NCI-H2081 (cell line): ENCODE measurements at regions not wholly inside any gene's neighbourhood (a gene's known extent, or its start where the extent isn't known, plus 50 kb on each side); places are given as distances from the start of the nearest gene placed in this dataset.
"Not testable (repeated sequence)": the region's sequence is repeated elsewhere in the genome, so short reads cannot be mapped to it uniquely, and the experiment has no call there.

Experiments
- DNase-seq, 2 experiments: peaks; one replicate each; lab custom pipeline; 2025; lab: John Stamatoyannopoulos, UW

DNA sequence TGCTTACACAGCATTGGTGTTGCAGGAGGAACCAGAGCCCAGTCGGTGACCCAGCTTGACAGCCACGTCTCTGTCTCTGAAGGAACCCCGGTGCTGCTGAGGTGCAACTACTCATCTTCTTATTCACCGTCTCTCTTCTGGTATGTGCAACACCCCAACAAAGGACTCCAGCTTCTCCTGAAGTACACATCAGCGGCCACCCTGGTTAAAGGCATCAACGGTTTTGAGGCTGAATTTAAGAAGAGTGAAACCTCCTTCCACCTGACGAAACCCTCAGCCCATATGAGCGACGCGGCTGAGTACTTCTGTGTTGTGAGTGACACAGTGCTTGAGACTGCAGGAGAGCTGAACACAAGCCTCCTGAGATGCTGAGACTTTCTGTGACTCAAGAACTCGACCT lies 173.3 kb upstream of the OR4E1 start:
- DNase-seq = not testable (repeated sequence)

DNA sequence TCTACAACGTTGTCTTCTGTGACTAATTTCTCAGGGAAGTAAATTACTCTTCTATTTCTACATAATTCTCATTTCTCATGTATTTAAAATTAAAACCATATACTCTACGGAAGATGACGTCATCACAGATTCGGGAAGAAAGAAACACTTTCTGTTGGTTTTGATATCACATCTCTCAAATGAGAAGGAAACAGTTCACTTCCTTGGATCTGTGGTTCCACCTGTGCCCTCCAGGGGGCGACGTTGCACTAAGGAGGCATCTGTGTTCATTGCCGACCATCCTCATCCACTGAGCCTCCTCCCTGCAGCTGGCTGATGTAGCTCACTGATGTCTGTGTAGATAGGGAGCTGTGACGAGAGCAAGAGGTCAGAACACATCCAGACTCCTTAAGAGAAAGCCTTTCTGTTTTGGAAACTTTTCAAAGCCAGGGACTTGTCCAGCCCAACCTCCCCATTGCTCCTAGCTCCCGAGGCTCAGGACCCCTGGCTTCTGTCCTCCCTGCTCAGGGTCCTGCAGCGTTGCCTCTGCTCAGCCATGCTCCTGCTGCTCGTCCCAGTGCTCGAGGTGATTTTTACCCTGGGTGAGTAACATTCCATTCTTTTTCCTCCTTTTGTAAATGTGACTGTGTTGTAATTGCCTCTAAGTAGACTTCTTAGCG lies 172.7 kb upstream of the OR4E1 start:
- DNase-seq = no peak

DNA sequence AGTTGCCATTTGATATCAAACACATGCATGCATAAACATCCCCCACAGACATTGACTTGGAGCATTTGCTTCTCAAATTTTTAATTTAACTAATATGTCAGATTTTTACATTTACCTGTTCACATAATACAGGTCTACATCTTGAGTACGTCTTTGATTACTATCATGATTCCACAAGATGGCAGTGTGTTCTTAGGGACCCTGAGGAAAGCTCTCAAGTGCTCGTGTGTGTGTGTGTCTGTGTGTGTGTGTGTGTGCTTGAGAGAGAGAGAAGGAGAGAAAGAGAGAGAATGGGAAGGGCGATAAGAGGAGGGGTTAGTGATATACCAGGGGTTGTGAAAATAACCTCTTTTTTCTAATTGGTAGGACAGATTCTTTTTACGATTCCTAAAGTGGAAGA lies 167.1 kb upstream of the OR4E1 start:
- no peak for DNase-seq

DNA sequence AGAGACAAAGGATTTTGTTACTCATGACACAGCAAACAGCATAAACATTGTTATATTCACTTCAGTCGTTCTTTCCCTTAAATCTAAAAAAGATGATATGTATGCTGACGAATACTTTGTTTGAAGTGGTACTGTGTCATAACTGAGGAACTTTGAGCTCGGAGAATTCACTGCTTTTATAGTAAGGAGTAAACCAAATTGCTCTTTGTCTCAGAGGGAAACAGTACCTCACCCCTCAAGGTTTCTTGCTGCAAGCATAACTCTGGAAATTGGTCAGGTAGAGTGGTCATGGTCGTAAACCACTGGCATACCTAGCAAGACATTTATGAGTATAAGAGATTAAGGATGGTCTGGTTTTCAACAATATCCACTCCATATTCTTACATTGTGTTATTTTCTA lies 160.2 kb upstream of the OR4E1 start:
- DNase-seq = no peak

DNA sequence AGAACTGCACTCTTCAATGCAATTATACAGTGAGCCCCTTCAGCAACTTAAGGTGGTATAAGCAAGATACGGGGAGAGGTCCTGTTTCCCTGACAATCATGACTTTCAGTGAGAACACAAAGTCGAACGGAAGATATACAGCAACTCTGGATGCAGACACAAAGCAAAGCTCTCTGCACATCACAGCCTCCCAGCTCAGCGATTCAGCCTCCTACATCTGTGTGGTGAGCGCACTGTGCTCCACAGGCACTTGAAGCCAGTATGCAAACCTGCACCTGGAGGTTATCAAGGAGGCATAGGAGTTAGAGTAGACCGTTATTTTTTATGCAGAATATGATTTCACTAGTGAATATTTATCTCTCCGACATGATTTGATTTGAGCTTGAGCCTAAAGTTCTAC lies 152.2 kb upstream of the OR4E1 start:
- DNase-seq = no peak

DNA sequence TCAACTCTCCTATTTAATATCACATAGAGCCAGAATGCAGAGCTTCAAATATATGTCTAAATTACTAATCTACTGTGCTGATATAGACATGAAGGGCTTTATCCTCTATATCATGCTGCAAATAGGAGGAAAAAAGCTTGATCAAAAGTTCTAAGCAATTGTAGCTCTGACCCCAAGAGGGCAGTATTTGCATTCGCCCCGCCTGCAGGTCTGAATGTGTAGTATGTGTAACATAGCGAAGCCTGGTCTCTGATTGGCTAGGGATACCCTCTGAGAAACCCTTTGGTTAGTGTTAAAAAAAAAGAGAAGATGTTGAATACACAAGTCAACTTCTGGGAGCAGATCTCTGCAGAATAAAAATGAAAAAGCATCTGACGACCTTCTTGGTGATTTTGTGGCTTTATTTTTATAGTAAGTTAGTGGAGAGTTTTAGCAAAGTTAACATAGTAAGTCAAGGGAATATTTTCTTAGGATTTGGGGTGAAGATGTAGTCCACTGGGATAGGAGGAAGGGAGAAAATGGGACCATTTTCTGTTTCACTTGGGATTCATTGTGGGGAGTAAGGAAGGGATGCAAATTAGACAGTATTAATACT lies 151.6 kb upstream of the OR4E1 start:
- no peak for DNase-seq

DNA sequence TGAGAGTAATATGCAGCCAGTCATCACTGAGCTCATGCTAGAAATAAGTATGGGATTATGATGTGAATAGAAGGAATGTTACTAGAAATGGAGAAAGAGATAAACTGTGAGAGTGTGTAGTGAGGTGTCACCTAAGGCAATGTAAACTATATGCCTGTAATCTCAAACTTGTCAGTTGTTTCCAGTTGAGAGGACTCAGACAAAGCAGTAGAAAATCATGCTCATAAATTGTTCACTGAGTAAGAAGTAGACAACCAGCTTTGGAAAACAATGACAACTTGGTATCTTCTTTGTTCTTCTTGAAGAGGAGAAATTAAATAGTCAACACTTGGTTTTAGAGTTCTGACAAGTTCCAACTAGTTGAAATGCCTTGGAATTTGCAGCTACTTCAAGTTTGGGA lies 148.5 kb upstream of the OR4E1 start:
- no peak for DNase-seq

DNA sequence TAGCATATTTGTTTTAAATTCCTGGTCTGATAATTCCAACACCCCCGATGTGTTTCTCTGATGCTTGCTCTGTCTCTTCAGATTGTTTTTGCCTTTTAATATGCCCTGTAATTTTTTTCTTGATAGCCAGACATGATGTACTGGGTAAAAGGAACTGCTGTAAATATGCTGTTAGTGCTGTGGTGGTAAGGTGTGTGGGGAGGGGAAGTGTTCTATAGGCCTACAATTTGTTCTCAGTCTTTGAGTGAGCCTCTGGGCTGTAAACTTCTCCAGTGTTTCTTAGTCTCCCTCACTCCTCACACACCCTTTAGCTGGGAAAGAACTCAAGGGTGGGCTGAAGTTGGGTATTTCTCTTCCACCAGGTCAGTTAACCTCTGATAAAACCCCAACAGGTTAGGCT lies 147.0 kb upstream of the OR4E1 start:
- no peak for DNase-seq

DNA sequence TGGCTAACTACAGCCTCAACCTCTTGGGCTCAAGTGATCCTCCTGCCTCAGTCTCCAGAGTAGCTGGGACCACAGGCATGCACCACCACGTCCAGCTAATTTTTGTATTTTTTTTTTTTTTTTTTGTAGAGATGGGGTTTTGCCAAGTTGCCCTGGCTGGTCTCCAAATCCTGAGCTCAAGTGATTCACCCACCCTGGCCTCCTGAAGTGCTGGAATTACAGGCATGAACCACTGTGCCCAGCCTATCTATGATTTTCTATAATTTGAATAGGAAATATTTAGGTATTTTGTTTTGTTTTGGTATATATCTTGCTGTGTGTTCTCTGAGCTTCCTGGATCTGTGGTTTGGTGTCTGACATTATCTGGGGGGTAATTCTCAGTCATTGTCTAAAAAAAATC lies 146.3 kb upstream of the OR4E1 start:
- DNase-seq = not testable (repeated sequence)

DNA sequence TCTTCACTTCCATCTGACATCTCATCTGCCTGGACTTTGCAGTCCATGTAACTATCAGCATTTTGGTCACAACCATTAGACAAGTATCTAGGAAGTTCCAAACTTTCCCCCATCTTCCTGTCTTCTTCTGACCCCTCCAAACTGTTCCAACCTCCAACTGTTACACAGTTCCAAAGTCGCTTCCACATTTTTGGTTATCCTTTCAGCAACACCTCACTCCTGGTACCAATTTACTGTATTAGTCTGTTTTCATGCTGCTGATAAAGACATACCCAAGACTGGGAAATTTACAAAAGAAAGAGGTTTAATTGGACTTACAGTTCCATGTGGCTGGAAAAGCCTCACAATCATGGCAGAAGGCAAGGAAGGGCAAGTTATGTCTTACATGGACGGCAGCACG lies 143.4 kb upstream of the OR4E1 start:
- DNase-seq = not testable (repeated sequence)

DNA sequence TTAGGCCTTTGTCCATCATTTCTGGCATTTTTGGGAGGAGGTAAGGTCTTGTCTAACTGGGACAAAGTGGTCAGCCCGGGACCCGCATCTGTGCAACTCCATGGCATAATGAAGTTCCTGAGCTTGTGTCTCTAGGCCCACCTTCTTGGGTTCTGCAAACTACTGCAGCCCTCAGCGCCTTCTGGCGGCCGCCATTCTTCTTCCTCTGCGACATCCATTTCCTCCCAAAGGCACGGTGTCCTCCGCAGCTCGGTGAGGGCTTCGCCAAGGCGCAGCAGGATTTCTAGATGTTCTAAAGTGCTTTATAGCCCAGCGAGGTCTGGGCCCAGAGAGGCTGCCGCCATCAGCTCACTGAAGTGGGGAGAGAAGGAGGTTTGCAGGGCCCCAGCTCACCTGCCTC lies 134.4 kb upstream of the OR4E1 start:
- DNase-seq = no peak

DNA sequence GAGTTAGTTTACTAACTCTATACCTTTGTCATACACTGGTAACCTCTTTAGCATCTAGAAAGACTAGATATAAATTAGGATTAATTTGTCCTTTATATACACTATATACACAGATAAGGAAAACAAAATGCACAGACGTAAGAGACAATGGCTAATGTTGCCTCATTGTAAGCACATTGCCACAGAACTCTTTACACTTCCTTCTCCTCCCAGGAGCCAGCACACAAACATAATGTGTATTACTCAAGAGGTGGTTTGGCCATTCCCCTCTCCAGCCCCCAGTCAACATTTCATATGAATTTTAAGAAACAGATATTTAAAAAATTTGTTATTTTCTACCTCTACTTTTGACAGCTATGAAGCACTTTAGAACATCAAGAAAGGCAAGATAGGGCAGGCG lies 131.4 kb upstream of the OR4E1 start:
- no peak for DNase-seq

DNA sequence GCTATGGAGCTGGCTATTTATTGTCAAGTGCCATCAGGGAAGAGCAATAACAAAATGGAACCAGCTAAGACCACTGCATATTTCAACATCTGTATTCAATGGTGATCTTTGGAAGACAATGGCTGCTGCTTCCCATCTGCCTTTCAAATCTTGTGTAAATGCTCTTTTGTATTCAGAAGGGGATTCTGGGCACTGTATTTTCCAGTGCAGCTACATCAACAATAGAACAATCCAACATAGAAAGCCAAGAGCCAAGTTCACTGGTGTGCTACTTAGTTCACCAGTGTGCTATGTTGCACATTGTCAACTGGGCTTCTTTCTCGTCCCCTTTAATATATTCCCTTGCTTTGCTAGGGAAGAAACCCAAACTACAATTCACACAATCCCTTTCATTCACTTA lies 128.8 kb upstream of the OR4E1 start:
- DNase-seq = no peak

DNA sequence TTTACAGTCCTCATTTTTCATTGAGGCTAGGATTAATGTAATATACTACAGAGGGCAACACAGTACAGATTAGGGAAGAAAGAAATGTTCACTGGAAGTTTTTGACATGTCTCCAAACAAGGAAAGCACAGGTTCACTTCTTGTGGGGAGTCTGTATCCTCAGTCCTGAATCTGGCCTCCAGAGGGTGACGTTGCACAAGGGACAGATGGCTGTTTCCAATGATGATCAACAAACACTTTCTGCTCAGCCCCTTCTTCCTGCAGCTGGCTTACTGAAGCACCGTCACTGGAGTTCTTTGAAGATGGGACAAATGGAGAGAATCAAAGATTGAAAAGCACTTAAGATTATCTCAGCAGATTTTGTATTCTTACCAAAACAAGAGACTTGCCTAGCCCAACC lies 123.3 kb upstream of the OR4E1 start:
- DNase-seq = no peak

DNA sequence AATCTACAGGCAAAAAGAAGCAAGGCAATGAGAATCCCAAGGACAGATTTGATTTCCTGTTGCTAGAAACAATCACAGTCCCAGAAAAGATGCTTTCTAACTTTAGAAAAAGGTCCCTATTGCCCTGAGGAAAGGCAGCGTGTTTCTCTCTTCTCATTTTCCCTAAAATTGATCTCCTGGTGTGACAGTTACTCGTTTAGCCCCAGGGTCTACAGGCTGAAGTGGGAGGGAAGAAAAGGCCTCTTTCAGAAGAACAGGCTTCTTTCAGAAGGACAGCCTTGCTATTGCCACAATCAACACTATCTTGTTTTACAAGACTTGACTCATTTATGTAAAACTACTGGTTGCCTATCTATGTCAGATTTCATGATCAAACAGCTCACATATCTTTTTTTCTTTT lies 121.8 kb upstream of the OR4E1 start:
- no peak for DNase-seq

DNA sequence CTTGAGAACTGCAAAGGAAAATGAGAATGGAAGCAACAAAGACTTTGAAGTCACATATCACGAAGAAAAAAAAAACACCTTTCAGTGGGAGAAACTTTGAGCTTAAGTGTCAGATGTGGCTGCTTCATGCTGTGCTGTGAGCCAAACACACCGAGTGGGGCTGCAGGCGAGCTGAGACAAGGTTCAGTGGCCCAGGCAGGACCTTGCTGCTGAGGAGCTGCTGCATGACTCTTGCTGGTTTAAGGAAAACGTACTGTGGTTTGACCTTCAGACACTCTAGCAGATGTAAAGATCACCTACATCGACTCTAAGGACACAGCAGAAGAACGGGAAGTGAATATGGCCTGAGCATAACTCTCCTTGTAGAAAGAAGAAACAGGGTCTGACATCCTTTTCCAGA lies 118.1 kb upstream of the OR4E1 start:
- DNase-seq = no peak

DNA sequence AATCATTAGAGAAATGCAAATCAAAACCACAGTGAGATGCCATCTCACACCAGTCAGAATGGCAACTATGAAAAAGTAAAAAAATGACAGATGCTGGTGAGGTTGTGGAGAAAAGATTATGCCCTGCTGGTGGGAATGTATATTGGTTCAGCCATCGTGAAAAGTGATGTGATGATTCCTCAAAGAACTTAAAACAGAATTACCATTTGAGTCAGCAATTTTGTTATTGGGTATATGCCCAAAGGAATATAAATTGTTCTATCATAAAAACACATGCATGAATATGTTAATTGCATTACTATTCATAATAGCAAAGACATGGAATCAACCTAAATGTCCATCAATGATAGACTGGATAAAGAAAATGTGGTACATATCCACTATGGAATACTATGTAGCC lies 115.1 kb upstream of the OR4E1 start:
- DNase-seq = not testable (repeated sequence)

DNA sequence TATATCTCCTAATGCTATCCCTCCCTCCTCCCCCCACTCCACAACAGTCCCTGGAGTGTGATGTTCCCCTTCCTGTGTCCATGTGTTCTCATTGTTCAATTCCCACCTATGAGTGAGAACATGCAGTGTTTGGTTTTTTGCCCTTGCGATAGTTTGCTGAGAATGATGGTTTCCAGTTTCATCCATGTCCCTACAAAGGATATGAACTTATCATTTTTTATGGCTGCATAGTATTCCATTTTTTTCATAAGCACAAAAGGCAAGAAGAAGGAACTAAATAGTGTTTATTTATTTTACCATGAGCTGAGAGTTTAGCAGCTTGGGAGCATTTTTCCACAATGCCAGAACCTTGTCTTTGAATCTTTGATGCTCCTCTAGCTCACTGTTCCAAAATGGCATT lies 113.6 kb upstream of the OR4E1 start:
- not testable (repeated sequence) for DNase-seq

DNA sequence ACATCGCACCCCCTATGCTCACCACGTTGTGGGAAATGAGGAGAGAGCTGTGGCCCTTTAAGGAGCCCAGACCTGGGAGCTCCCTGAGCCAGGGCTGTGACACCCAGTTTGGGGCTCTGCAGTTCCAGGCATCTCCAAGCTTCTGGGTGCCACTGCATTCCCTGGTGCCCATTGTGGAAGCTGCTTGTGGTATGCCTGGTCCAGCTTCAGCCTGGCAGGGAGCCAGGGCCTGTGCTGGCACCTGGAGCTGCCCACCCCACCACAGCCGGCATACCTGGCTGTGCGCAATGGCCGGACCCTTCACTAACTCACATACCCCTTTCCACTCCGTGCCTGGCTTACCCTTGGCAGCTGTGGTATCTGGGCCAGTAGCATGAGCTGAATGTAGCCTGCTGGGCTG lies 107.9 kb upstream of the OR4E1 start:
- DNase-seq = no peak

DNA sequence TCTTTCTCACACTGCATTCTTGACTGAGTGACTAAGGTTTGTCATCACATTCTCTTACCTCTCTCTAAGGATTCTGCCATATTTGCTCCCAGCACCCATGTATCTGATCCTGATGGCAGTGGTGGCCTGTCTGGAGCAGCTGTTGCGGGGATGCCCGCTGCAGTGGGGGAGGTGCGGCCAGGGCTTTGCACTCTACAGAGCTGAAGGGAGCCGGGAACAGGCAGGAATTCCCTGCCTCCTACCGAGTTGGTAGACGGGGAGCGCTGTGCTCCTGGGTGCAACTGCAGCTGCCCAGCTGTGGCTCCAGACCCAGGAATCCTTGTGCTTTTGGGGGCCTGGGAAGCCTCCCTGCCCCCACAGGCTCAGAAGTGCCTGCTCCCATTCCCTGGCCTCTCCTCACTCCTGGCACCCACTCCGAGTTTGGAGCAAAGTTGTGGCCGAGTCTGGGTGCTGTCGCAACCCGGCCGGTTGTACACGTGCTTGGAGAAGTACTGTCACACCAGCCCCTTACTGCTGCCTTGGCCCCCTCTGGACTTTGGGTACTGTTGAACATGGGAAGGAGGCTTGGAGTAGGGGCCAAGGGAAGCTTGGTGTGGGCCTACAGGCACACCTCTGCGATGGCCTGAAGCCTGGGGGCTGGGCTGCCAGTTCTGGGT lies 106.9 kb upstream of the OR4E1 start:
- no peak for DNase-seq

DNA sequence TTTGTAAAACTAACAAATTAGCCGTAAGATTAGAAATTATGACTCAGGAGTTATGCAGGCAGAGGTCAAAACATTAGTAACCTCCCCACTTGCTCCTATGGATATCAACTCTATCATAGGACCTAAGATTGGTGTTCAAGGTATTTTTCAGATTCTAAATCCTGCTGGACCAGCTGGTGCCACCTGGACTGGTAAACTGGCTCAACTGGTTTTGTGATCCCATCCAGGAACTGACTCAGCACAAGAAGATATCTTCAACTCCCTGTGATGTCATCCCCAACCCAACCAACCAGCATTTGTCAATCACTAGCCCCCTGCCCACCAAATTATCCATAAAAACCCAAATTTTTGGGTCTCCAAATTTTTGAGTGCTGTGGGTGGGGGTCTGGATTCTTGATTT lies 98.1 kb upstream of the OR4E1 start:
- no peak for DNase-seq

DNA sequence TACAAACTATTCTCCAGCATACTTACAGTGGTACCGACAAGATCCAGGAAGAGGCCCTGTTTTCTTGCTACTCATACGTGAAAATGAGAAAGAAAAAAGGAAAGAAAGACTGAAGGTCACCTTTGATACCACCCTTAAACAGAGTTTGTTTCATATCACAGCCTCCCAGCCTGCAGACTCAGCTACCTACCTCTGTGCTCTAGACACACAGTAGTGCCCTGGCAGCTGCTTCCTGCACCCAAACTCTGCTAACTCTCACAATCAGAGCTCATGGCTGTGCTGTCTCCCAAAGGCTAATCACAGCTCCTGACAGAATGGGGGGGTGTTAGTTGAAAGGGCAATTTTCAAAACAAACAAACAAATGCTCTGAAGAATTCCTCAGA lies 95.2 kb upstream of the OR4E1 start:
- no peak for DNase-seq

DNA sequence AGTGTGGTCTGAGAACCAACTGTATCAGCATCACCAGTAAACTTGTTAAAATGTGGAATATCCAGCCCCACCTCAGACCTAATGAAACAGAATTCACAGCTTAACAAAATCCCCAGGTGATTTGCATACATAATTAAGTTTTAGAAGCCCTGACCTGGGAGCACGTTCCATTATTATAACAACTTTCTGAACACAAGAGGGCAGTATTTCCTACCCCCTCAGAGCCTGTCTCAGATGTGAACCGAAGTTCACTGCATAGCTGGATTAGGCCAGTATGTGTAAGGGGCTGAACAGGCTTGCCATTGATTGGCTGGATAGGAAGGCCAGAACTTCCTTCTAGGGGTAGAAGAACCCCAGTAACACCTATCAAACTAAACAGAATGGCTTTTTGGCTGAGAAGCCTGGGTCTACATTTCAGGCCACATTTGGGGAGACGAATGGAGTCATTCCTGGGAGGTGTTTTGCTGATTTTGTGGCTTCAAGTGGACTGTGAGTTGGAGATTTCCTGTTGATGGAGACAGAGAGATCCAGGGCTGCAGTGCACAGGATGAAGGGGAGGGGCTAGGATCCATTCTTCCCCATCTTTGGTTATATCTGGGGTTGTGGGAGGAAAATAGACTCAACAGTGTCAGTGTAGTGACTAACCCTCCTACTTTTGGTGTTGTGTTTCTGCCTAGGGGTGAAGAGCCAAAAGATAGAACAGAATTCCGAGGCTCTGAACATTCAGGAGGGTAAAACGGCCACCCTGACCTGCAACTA lies 94.7 kb upstream of the OR4E1 start:
- DNase-seq = peak in 1 of 2 experiments; percentile 6
